NCI-H2227 (cell line): ENCODE measurements at regions not wholly inside any gene's neighbourhood (a gene's known extent, or its start where the extent isn't known, plus 50 kb on each side); places are given as distances from the start of the nearest gene placed in this dataset.
A peak's percentile ranks its signal among the peaks of the same experiment; 100 is the strongest.

Experiments used
- DNase-seq: peaks from one replicate; lab custom pipeline; 2025; ENCODE audit not compliant: unreplicated experiment; lab: John Stamatoyannopoulos, UW

DNA sequence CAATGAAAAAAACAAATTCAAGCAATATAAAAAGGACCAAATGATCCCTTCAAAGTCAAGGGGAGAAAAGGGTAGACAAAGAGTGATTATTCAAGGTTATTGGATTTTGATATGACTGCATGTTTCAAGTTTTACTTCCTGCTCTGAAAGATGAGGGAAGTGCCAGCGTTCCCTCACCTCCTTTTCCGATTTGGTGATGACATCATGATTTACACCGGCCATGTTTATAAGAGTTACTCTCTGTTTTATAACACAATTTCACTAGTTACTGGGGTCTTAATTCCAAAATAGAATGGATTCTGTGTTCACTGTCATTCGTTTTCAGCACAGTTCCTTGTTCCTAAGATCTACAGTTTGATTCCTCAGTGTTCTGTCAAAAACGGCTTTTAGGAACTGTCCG lies 60.5 kb upstream of the CPXM2 start:
- no peak for DNase-seq

DNA sequence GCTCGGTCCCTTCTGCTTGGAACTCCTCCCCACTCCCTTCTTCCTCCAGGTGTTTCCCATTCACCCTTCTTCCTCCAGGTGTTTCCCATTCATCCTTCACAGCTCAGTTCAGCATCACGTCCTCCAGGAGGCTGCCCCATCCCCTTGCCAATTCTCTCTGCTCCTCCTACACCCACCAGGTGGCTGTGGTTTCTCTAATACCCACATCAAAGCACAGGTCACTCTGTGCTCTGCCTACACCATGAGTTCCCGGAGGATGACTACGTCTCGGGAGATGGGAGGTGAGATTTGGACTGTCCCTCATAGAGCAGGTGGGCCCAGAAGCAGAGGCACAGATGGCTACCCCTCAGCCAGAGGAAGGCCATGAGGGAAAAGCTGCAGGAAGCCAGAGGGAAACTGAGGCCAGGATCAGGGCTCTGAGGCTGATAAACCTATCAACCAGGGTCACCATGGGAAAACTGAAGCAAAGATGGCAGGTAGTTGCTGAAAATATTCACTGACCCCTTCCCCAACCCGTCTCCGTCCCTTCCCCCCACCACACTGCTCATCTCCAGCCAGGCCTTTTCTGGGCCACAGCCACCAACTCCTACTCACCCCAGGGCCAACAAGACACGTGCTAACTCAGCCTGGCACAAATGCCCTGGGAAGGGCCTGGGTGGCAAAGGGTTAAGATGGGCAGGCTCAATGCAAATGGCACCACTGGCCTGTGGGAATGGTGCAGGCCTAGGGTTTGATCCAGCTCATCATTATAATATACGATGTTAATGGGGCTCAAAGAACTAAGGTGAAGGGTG lies 56.6 kb upstream of the CPXM2 start:
- DNase-seq, result no peak

DNA sequence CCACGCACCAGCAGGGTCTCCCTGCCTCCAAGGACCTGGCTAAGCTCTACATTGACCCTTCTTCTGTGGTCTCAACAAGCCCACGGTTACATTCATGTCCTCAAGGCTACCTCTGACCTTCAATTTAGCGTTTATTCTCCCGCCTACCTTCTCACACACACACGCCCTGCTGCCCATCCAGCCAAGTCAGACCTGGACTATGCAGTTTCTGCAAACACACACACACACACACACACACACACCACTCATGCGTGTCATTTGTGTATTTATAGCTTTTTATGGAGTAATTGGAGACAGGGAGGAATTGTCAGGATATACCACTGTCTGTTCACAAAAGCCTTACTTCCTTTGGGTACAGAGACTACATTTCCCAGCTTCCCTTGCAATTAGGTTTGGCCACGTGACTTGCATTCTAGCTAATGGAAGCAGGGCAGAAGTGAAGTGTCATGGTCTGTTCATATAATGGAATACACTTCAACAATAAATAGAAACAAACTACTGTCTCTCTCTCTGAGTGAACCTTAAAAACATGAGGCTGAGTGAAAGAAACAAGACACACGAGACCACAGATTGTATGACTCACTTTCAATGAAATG lies 53.8 kb upstream of the CPXM2 start:
- peak; percentile 9 for DNase-seq

DNA sequence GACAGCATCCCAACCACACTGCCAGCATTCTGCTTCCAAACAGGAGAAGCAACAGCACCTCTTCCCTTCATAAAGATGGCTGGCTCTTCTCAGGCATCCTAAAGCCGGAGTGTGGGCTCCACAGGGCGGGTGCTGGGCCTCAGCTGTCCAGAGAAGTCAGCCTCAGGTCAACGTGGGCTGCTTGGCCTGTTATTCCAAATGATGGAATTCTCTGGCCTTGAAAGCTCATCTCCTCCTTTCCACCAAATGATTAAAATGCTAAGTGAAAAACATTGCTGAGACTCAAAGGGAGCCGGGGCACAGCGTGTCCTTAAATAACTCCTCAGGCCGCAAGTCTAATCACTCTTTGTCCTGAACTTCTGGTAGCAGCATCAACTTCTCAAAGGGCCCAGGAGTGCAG lies 53.1 kb upstream of the CPXM2 start:
- no peak for DNase-seq

DNA sequence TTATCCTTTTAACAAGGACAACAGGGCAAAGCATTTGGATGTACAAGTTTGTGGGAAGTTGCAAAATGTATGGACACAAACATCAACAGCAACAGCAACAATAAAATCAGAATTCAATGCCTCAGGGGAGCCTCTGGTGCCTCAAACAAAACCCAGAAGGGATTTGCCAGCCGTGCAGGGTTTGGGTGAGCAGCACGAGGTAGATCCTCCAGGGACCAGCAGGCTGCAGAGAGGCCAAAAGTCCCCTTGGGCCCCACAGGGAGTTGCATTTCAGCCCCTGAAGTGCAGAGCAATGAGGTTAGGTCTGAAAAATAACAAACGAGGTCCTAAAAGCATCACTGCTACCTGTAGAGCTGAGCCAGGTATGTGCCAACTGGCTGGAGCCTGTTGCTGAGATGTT lies 51.7 kb upstream of the CPXM2 start:
- no peak for DNase-seq

DNA sequence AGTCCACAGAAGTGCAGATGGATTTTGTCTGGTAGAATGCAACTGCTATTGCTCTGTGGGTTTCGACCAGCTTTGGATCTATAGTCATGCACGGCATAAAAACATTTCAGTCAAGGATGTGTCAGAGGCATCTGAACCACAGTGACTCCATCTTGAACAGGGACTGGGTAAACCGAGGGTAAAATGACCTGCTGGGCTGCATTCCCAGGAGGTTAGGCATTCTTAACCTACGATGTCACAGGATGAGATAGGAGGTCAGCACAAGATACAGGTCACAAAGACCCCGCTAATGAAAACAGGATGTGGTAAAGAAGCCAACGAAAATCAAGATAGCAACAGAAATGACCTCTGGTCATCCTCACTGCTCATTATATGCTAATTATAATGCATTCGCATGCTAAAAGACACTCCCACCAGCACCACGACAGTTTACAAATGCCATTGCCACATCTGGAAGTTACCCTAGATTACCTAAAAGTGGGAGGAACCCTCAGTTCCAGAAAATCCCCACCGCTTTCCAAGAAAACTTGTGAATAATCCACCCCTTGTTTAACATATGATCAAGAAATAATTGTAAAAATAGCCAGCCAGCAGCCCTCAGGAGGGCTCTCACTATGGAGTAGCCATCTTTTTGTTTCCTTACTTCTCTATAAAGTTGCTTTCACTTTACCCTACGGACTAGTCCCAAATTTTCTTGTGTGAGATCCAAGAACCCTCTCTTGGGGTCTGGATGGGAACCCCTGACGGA lies 50.7 kb upstream of the CPXM2 start:
- DNase-seq, result no peak
